Body of pancreas (tissue), 4 donors: ENCODE measurements at regions not wholly inside any gene's neighbourhood (a gene's known extent, or its start where the extent isn't known, plus 50 kb on each side); places are given as distances from the start of the nearest gene placed in this dataset.

Experiments used
- ATAC-seq: fragments of 150-250 bp; one replicate; pipeline ENCODE4 v1.9.1; 2016
- DNase-seq, 4 donors: peaks; one replicate each; pipeline ENCODE4 v3.0.0-alpha.2; 2019
- H3K27ac ChIP-seq, 4 donors: fragments of 200-600 bp; sonication (generic); 1 replicate in 3 of 4; 2 replicates in 1 of 4; pipeline versions ENCODE4 v1.5.1 to v1.6.1; 2016 to 2019; ENCODE audit warnings: mild to moderate bottlenecking in 1 of 4, mixed read lengths in 1 of 4, moderate library complexity in 1 of 4
- H3K27me3 ChIP-seq, 2 donors: fragments of 200-600 bp; sonication (generic); one replicate each; pipeline ENCODE4 v1.6.0; 2016; ENCODE audit warnings: mild to moderate bottlenecking in 1 of 2
- H3K36me3 ChIP-seq, 2 donors: fragments of 200-600 bp; sonication (generic); replicated peaks in 1 of 2; 2 replicates each; pipeline ENCODE4 v1.5.1; 2016; ENCODE audit warnings: low read depth in 2 of 2; ENCODE audit not compliant: insufficient read depth in 1 of 2
- H3K4me1 ChIP-seq: fragments of 200-600 bp; sonication (generic); one replicate; pipeline ENCODE4 v1.6.0; 2016
- H3K4me3 ChIP-seq, 2 donors: fragments of 200-600 bp; sonication (generic); 1 replicate in 1 of 2; 2 replicates in 1 of 2; pipeline ENCODE4 v1.5.1; 2016 to 2019
- H3K9me3 ChIP-seq, 3 donors: fragments of 200-600 bp; sonication (generic); 1 replicate in 2 of 3; 2 replicates in 1 of 3; pipeline ENCODE4 v1.5.1; 2016
- CTCF ChIP-seq, 7 experiments: fragments of 450-650 bp in 4 of 7; fragments of 200-600 bp in 3 of 7; sonication (generic) in 3 of 7; IDR thresholded peaks; one replicate each; pipeline ENCODE4 v1.5.1; 2016 to 2019; ENCODE audit warnings: antibody characterized with exemption in 7 of 7
- POLR2A ChIP-seq, 3 donors: fragments of 450-650 bp; IDR thresholded peaks; one replicate each; pipeline ENCODE4 v1.6.1; 2016; ENCODE audit warnings: antibody characterized with exemption in 3 of 3, mild to moderate bottlenecking in 2 of 3
- WGBS, 2 donors: methylation state at CpG; one replicate each; pipeline ENCODE4 v1.1.5; 2017; 5-methylcytosine and 5-hydroxymethylcytosine counted together
- intact Hi-C: fragments of 100-400 bp; cut with DNase I; formaldehyde crosslinking; loops from one replicate; pipeline ENCODE4 v1.15.1; 2023

- intact Hi-C loops: no loop called here
- H3K36me3 ChIP-seq: no peaks in the 10 kb centered on the region
- no peaks in the 10 kb centered on the region for H3K27me3 ChIP-seq
- WGBS, 2 donors: 63 to 74% methylated on average over 5 of the region's 5 CpGs
- DNase-seq (no peak), ATAC-seq (no peak)
- TF ChIP-seq POLR2A (IDR thresholded peaks at IDR 0.05): no peak
- TF ChIP-seq CTCF (IDR thresholded peaks at IDR 0.05): no peak
- H3K4me3 ChIP-seq: no peak overlapping the region
- H3K9me3 ChIP-seq: no peaks in the 10 kb centered on the region
- H3K4me1 ChIP-seq: peaks cover 6% of the 10 kb centered on the region
- H3K27ac ChIP-seq: no peak overlapping the region
These were observed 69.2 kb downstream of the SOX9 start for GRCh38 chr17:72189768-72190593.

- 58 to 87% methylated on average over 5 of the region's 5 CpGs for WGBS, 2 donors
- intact Hi-C loops: no loop called here
- ATAC-seq (no peak), DNase-seq (no peak)
- no peak overlapping the region for H3K4me3 ChIP-seq
- H3K27me3 ChIP-seq: no peaks in the 10 kb centered on the region
- H3K4me1 ChIP-seq: peaks cover 6% of the 10 kb centered on the region
- H3K27ac ChIP-seq: no peak overlapping the region
- TF ChIP-seq CTCF (IDR thresholded peaks at IDR 0.05): no peak
- no peak for TF ChIP-seq POLR2A (IDR thresholded peaks at IDR 0.05)
- H3K9me3 ChIP-seq: no peaks in the 10 kb centered on the region
- H3K36me3 ChIP-seq: no peaks in the 10 kb centered on the region
These were observed 70.5 kb downstream of the SOX9 start for GRCh38 chr17:72191356-72191755.

GRCh38 chr17:72191921-72192799 is 71.3 kb downstream of the SOX9 start:
- no peak overlapping the region for H3K27ac ChIP-seq
- ATAC-seq (peak; percentile 24), DNase-seq (no peak)
- H3K27me3 ChIP-seq: no peaks in the 10 kb centered on the region
- no peak overlapping the region for H3K4me3 ChIP-seq
- H3K36me3 ChIP-seq: no peaks in the 10 kb centered on the region
- no peaks in the 10 kb centered on the region for H3K9me3 ChIP-seq
- no peak for TF ChIP-seq POLR2A (IDR thresholded peaks at IDR 0.05)
- no peak for TF ChIP-seq CTCF (IDR thresholded peaks at IDR 0.05)
- intact Hi-C loops: no loop called here
- 71 to 80% methylated on average over 11 of the region's 11 CpGs for WGBS, 2 donors
- peaks cover 6% of the 10 kb centered on the region for H3K4me1 ChIP-seq

GRCh38 chr17:72192800-72193192 is 72.0 kb downstream of the SOX9 start:
- intact Hi-C loops: no loop called here
- ATAC-seq: no peak
- H3K9me3 ChIP-seq: no peaks in the 10 kb centered on the region
- 55 to 87% methylated on average over 4 of the region's 4 CpGs for WGBS, 2 donors
- no peak overlapping the region for H3K4me3 ChIP-seq
- H3K4me1 ChIP-seq: peaks cover under 1% of the 10 kb centered on the region
- DNase-seq: no peak
- no peaks in the 10 kb centered on the region for H3K36me3 ChIP-seq
- TF ChIP-seq CTCF (IDR thresholded peaks at IDR 0.05): no peak
- TF ChIP-seq POLR2A (IDR thresholded peaks at IDR 0.05): no peak
- no peaks in the 10 kb centered on the region for H3K27me3 ChIP-seq
- H3K27ac ChIP-seq: no peak overlapping the region
